Jurkat, Clone E6-1 (cell line): ENCODE measurements at regions not wholly inside any gene's neighbourhood (a gene's known extent, or its start where the extent isn't known, plus 50 kb on each side); places are given as distances from the start of the nearest gene placed in this dataset.
"Not testable (repeated sequence)": the region's sequence is repeated elsewhere in the genome, so short reads cannot be mapped to it uniquely, and the experiment has no call there.

ENCODE experiments used
- DNase-seq: peaks from one replicate; pipeline ENCODE4 v3.0.0-alpha.2; 2011; ENCODE audit warnings: low read depth, low spot score
- H3K4me3 ChIP-seq: 2 replicates; pipeline ENCODE4 v1.5.1; 2011; ENCODE audit warnings: mild to moderate bottlenecking, low read length, control low read depth, moderate library complexity

DNA sequence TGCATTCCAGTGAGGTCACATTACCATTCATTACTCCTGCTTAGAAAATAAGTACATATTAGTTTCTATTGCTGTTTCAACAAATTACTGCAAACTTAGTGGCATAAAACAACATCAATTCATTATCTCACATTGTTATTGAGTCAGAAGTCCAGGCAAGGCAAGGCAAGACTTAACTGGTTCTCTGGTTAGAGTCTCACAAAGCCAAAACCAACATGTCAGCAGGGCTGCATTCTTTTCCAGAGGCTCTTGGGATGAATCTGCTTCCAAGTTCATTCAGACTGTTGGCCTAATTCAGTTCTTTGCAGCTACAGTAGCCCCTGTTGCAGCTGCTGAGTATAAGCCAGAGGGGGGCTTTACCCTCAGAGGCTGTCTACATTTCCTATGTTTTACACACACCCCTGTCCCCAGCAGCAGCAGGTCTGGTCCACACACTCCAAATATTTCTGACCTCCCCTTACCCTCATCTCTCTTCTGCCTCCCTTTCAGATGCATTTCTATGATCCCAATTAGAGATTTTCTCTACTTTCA lies 892.1 kb upstream of the EPHA5 start:
- DNase-seq: no peak
- H3K4me3 ChIP-seq: no peak overlapping the region

DNA sequence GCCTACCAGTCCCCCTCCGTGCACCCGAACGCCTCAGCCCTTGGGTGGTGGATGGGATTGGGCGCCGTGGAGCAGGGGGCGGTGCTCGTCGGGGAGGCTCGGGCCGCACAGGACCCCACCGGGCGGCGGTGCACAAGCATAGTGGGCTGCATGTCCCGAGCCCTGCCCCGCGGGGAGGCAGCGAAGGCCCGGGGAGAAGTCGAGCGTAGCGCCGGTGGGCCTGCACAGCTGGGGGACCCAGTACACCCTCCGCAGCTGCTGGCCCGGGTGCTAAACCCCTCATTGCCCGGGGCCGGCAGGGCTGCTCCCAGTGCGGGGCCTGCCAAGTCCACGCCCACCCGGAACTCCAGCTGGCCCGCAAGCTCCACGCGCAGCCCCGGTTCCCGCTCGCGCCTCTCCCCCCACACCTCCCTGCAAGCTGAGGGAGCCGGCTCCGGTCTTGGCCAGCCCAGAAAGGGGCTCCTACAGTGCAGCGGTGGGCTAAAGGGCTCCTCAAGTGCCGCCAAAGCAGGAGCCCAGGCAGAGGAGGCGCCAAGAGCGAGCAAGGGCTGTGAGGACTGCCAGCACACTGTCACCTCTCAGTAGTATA lies 891.3 kb upstream of the EPHA5 start:
- H3K4me3 ChIP-seq, DNase-seq: not testable (repeated sequence)

DNA sequence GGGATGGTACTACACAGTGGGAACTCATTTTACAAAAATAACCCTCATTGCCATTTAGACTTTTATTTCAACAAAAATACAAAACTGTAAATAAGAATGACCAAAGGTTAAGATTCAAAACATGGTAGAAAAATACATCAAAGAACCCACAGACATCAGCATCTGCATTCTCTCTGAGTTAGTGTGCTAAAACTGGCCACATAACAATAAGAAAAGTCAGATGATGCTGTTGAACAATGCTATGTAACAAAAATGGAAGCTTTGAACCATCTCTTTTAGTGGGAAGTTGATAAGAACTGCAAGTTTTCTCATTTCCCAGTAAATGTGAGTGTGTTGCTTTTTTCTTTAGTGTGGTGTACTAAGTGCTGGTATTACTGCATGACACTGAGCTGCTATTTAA lies 888.4 kb upstream of the EPHA5 start:
- DNase-seq: no peak
- no peak overlapping the region for H3K4me3 ChIP-seq

DNA sequence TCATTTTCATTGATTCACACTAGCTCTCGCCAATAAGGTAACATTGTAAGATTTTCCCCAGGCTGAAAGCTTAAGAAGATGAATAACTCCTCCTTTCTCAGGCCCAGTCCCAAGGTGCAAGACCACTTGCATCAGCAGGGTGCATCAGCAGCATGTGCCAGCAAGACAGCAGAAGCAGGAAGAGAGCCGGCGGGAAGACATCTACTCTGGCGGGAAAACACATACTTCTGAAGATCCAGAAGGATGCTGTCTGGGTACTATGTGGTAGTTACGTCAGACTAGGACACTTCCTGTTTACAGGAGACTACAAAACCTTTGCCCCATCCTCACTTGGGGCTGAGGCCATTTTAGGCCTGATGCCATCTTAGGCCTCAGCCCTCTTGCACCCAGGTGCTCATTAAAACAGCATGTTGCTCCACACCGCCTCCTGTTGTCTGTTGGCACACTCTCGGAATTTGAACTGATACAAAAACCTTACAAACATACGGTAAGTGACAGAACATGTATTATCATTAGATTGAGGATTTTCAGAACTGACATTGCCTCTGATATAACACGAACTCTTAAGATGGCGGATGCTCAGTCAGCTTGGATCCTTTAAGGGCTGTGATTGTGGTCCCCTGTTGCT lies 886.5 kb upstream of the EPHA5 start:
- no peak for DNase-seq

DNA sequence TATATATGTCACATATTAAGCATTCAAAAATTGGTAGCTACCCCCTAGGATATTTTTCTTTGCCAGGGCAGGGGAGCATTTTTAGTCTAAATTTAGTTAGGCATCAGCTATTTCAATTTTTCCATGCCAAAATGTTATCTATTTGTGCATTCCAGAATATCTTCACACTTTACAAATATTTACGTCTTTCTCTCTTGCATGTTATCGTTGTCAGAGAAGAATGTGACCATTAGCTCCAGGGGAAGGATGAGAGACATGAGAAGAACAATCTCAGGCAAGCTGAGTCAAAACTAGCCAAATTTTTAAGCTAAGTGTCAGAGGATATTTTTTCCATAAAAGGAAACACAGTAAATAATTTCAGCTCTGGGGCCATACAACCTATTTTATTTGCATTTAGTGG lies 885.0 kb upstream of the EPHA5 start:
- no peak overlapping the region for H3K4me3 ChIP-seq
- DNase-seq: no peak

More for the DNA sequence above, 886.5 kb upstream of the EPHA5 start:
- no peak overlapping the region for H3K4me3 ChIP-seq

DNA sequence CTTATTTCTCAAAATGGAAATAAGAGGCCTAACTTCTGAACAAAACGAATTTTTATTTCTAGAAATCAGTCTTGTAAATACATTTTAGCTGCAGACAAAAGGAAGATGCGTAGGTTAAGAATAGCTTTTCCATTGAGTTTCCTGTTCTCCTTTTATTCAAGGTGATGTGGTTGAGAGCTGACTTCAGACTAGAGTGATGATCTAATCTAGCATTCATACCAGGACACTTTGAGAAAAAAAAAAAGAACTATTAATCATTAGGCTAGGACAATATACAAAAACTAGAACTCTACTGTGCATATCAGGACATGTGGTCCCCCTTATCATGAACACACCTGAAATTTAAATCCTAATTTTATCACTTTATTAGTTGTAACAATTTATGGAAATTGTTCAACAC lies 884.5 kb upstream of the EPHA5 start:
- no peak overlapping the region for H3K4me3 ChIP-seq
- no peak for DNase-seq

DNA sequence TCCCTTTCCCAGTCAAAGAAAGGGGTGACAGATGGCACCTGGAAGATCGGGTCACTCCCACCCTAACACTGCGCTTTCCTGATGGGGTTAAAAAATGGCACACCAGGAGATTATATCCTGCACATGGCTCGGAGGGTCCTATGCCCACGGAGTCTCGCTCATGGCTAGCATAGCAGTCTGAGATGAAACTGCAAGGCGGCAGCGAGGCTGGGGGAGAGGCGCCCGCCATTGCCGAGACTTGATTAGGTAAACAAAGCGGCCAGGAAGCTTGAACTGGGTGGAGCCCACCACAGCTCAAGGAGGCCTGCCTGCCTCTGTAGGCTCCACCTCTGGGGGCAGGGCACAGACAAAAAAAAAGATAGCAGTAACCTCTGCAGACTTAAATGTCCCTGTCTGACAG lies 875.0 kb upstream of the EPHA5 start:
- DNase-seq, H3K4me3 ChIP-seq: not testable (repeated sequence)

DNA sequence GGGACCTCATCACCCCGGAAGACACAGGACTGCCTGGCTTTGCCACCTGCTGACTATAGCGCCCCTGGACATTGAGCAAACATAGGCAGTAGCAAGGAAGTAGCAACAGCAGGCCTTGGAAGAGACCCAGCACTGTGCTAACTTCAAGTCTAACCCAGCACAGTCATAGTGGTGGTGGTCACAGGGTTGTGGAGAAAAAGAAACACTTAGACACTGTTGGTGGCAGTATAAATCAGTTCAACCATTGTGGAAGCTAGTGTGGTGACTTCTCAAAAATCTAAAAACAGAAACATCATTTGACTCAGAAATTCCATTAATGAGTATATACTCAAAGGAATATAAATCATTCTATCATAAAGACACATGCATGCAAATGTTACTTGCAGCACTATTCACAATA lies 874.0 kb upstream of the EPHA5 start:
- DNase-seq: no peak
- no peak overlapping the region for H3K4me3 ChIP-seq

DNA sequence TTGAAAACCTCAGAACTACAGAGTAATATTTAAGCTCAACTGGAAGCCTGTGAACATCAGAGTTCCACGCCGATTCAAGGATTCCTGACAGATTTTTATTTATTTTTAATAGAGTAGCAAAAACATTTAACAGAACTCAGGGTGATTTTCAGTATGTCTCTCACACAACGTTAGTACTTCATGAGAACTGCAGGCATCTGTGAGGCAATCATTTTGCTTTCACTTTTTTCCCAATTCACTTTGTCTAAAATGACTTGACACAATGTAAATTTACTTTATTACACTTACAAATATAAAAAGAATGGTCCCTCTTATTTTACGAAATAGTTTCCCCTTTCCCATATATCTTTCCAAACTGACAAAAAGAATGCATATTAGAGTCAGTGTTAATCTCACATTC lies 869.5 kb upstream of the EPHA5 start:
- no peak overlapping the region for H3K4me3 ChIP-seq
- no peak for DNase-seq

DNA sequence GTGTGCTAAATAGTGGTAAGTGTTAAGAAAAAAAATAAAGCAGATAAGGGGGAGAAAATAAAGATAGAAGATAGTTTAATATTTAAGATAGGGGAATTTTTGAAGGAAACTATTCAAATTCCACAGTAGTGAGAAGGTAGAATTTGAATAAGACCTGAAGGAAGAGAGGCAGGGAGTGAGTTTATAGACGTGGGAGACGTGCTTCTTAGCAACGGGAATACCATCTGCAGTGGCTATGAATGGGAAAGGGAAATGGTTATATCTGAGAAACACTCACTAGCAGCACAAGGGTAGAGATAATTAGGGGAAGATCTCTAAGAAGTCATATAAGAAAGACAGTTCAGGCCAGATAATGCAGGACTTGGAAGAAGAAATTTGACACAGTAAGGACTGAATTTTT lies 854.5 kb upstream of the EPHA5 start:
- DNase-seq: no peak
- no peak overlapping the region for H3K4me3 ChIP-seq

DNA sequence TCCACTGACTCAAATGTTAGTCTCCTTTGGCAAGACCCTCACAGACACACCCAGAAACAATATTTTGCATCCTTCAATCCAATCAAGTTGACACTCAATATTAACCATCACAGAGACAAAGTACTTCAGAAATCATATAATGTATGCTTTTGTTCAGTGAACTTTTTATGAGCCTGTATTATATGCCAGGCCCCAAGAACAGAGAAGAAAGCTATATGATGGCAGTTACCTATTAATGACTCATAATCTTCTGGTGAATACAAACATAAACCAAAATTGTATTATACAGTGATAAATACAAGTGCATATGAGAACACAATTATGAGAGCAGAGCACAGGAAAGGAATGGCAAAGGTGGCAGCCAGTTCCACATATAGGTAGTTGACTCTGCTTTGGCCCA lies 852.0 kb upstream of the EPHA5 start:
- no peak for DNase-seq
- H3K4me3 ChIP-seq: no peak overlapping the region

DNA sequence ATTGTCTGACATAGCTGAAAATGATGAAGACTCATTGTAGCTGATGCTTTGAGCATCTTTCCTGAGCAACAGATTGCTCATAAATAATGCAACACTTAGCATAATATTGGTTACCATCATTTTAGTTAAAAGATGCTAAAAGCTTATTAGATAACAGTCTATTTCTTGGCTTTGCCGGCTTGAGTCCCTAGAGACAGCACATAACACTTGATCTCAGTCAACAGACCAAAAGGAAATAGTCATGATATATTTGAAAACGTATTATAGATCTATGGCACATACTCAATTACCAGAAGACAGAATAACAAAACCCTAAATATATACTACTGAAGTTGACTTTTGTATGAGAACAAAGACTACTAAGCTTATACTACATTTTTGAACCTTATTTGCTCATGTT lies 846.7 kb upstream of the EPHA5 start:
- no peak overlapping the region for H3K4me3 ChIP-seq
- DNase-seq: no peak

DNA sequence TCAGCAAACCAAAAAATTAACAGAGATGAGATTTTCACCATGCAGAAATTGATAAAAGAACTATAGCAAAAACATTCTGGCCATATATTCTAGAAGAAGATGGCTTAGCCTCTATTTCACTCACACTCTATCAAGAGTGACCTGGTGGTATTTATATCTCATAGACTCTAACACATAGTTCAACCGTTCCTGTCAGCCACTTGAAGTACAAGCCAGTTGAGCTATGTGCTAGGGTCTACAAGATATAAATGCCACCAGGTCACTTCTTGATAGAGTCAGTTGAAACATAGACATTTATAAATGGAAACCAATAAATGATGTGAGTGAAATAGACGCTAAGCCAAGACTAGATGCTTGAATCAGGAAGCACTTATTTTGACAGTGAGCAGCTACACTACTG lies 836.7 kb upstream of the EPHA5 start:
- no peak for DNase-seq
- H3K4me3 ChIP-seq: no peak overlapping the region

DNA sequence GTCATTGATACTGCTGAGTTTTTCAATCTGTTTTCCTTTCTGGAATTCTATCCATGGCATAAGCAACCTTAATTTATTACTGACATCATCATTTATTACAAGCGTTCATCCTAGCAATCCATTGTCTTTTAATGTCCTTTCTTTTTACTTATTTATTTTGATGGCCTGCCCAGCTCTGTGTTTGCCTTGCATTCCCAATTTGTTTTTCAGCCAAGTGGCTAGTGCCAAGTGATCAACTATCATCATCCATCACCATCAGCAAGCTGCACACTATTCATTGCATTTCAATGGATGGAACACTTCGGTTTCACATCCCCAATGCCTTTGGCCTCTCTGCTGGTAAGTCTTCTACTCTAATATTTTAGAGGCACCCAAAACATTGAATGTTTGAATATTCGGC lies 831.7 kb upstream of the EPHA5 start:
- H3K4me3 ChIP-seq: no peak overlapping the region
- DNase-seq: no peak

DNA sequence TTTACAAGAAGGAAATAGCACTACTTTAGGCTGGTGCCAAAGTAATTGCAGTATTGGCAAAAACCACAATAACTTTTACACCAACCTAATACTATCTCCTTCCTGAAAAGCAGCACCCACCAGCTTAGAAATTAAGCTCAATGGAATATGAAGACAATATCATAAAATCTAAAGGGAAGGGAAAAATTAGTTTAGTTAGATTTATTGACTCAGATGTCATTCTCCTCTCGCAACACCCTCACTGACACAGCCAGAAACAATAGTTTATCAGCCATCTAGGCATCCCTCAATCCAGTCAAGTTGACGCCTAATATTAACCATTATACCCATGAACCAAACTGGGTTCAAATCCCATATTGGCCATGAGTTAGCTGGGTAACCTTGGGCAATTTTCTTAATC lies 820.4 kb upstream of the EPHA5 start:
- DNase-seq: no peak

DNA sequence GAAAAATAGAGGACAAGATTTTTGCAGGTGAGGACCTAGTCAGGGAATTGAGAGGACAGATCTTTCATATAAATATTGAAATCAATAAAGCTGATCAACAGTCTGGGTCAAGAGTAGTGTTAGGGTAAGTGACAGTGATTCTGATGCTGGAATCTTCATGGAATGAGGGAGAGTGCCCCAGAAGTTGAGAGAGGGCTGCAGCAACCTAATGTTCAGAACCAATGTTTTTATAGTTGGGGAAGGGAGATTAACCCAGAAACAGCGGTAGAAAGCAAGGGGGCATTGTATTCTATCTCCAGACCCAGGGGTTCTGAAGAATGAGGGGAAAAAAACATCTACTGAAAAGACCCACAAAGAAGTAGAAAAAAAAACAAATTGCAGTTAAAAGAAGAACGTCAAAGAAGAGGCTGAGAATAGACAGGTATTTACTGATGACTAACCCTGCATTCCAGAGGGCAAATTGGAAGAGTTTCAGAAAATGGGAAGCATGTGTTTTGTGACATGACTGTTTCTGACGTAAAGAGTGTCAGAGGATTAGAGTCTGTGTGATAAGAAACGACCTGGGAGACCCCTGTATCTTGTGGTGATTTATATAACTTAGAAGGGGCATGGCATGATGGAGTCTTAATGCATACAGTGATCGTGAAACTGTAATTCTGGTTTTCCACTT lies 819.6 kb upstream of the EPHA5 start:
- no peak overlapping the region for H3K4me3 ChIP-seq
- DNase-seq: no peak

More for the DNA sequence above, 820.4 kb upstream of the EPHA5 start:
- no peak overlapping the region for H3K4me3 ChIP-seq

DNA sequence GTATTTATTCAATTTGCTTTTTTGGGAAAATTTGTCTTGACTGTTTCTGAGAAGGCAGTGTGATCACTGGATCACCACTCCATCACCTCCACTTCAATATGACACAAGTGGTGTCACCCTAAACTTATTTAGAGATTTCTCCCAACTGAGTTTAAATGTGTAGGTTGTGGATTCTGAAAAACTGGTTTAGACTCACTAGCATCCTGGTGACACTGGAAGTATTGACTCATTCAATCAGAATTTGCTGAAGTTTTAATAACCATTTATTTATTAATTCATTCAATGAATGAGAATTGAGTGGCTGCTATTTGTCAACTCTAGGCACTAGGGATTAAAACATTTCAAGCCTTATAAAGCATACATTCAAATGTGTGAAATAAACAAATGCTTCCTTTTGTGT lies 819.1 kb upstream of the EPHA5 start:
- H3K4me3 ChIP-seq: no peak overlapping the region
- no peak for DNase-seq

DNA sequence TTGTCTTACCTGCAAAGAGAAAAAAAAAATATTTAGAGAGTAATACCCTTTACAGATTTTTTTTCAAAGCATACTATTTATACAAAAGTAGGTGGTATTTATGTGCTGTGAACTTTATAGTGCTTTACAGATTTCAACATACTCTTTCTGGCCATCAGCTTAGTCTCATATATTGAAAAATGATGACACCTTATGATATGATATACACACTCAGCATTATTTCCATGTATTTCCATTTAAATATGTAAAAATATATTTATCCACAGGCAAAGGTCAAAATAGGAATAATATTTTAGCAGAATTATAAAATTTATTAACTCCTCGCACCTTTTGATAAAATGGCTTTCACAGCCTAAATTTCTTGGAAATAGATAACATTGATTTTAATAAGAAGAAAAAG lies 815.8 kb upstream of the EPHA5 start:
- no peak overlapping the region for H3K4me3 ChIP-seq
- DNase-seq: no peak

DNA sequence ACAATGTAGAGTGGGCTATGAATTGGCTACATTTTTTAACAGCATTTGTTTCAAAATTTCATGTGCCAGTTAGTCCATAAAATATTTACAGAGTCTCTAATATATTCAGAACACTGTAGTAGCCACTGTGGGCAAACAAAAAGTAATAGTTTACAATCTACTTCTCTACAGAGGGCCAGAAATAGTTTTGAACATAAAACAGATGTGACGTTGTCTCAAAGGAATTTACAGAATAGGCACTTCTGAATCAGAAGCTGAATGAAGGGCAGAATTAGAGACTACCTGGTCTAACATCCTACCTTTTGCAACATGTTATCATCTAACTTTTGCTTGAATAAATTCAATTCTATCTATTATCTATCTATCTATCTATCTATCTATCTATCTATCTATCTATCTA lies 811.9 kb upstream of the EPHA5 start:
- no peak overlapping the region for H3K4me3 ChIP-seq
- no peak for DNase-seq

DNA sequence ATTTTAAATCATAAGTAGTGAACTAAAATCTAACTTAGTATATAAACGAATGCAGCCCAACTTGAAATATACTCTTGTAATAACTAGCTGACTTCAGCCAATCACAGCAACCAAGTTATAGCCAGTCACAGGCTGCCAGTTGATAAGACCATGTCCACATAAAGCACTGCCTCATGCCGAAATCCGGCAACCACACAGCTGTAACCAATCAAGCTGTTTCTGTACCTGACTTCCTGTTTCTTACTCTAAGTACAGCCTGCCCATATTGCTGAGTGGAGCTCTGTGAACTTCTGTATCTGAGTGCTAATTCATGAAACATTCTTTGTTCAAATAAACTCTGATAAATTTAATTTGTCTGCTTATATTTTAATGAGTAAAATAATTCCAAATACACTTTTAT lies 805.3 kb upstream of the EPHA5 start:
- no peak overlapping the region for H3K4me3 ChIP-seq
- no peak for DNase-seq

DNA sequence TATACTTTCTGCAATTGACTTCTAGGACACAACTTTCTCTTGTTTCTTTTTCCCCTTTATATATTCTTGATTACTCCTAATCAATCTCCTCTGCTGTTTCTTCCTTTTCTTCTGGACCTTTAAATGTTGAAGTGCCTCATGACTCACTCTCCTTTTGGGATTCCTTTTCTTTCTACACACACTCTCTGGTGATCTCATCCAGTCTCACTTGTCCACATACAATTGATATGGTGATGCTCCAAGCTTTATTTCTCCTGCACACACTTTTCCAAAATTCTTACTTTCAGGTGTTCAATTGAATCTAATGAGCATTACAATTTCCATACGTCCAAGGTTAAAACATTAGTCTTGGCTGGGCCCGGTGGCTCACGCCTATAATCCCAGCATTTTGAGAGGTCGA lies 794.8 kb upstream of the EPHA5 start:
- no peak overlapping the region for H3K4me3 ChIP-seq
- no peak for DNase-seq
